Left lobe of liver (tissue), 2 donors: ENCODE measurements at regions not wholly inside any gene's neighbourhood (a gene's known extent, or its start where the extent isn't known, plus 50 kb on each side); places are given as distances from the start of the nearest gene placed in this dataset.

ENCODE experiments used
- ATAC-seq: fragments of 200-7000 bp; cut with Tn5 transposase; one replicate; pipeline ENCODE4 v1.9.1; 2020; ENCODE audit warnings: mild to moderate bottlenecking, moderate library complexity
- DNase-seq: peaks from one replicate; pipeline ENCODE4 v3.0.0-alpha.2; 2020; ENCODE audit warnings: low spot score
- donor health status: DM: no; HTN: no; CAD: no; lungs with moderate emphysema.
- donor health status: DM: no; HTN: yes; CAD: no.

DNA sequence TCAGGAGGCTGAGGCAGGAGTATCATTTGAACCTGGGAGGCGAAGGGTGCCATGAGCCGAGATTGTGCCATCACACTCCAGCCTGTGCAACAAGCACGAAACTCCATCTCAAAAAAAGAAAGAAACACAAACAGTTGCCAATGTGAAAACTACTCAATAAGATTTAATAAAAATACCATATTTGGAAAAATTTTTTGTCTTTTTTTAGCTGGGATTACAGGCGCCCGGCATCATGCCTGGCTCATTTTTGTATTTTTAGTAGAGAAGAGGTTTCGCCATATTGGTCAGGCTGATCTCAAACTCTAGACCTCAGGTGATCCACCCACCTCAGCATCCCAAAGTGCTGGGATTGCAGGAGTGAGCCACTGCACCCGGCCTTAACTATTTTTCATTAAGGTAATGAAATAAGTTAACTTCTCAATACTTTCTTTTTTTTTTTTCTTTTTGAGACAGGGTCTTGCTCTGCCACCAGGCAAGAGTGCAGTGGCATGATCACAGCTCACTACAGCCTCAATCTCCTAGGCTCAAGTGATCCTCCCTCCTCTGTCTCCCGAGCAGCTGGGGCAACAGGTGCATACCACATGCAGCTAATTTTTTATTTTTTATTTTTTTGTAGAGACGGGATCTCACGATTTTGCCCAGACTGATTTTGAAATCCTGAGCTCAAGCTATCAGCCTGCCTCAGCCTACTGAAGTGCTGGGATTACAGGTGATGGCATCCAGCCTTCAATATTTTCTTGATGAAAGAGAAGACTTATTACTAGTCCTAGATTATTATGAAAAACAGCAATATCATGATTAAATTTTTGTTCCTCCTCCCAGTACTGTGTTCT, 4746.2 kb upstream of the OR11H1 start:
- DNase-seq (no peak), ATAC-seq (no peak)
